GM12878 (cell line): ENCODE measurements at regions not wholly inside any gene's neighbourhood (a gene's known extent, or its start where the extent isn't known, plus 50 kb on each side); places are given as distances from the start of the nearest gene placed in this dataset.

ENCODE experiments used
- ATAC-seq: fragments of 200-7000 bp; cut with Tn5 transposase; 3 replicates; pipeline ENCODE4 v1.9.1; 2020; ENCODE audit warnings: mild to moderate bottlenecking, moderate library complexity
- BruUV-seq: library from RNA; stranded (reverse); fragments of 400-500 nt; replicated peaks from 2 replicates; lab custom pipeline; 2021; lab: Mats Ljungman, UMichigan
- CTCF ChIA-PET: fragments of 300-600 bp; sonication (Branson Sonifier 250); formaldehyde crosslinking; extraction: SDS; loops from one replicate; lab custom pipeline; 2021; ENCODE audit warnings: inconsistent platforms; lab: Yijun Ruan, JAX
- POLR2A ChIA-PET: fragments of 350-600 bp; formaldehyde crosslinking; extraction: SDS; loops from one replicate; lab custom pipeline; 2021; ENCODE audit warnings: inconsistent platforms; lab: Charles Lee
- RAD21 ChIA-PET: fragments of 300-600 bp; sonication (Branson Sonifier 250); formaldehyde crosslinking; loops from one replicate; lab custom pipeline; 2023; ENCODE audit warnings: antibody characterized with exemption; ENCODE audit not compliant: unreplicated experiment; lab: Charles Lee
- SMC1A ChIA-PET: fragments of 300-600 bp; sonication (Branson Sonifier 250); formaldehyde crosslinking; loops from one replicate; lab custom pipeline; 2023; ENCODE audit not compliant: unreplicated experiment, uncharacterized antibody; lab: Charles Lee
- DNase-seq: peaks from one replicate; pipeline ENCODE4 v3.0.0-alpha.2; 2011; ENCODE audit warnings: low read depth, low spot score
- FAIRE-seq: peaks from 3 replicates; lab custom pipeline; 2011; peaks lifted over from hg19 to GRCh38; lab: Jason Lieb, UNC
- H2AFZ ChIP-seq: 2 replicates; pipeline ENCODE4 v1.6.0; 2011; ENCODE audit warnings: low read depth, low read length, control low read depth; ENCODE audit not compliant: control insufficient read depth
- H3K27ac ChIP-seq: 2 replicates; pipeline ENCODE4 v1.5.1; 2011; ENCODE audit warnings: control low read depth; ENCODE audit not compliant: control insufficient read depth, insufficient read depth
- H3K27me3 ChIP-seq, 2 experiments: replicated peaks in 1 of 2; 2 replicates each; pipeline versions ENCODE4 v1.6.0 to v1.6.1; 2011; ENCODE audit warnings: low read length in 1 of 2; ENCODE audit not compliant: control insufficient read depth in 2 of 2, insufficient read depth in 2 of 2
- H3K36me3 ChIP-seq, 2 experiments: 2 replicates each; pipeline ENCODE4 v1.5.1; 2011; ENCODE audit warnings: low read length in 1 of 2; ENCODE audit not compliant: control insufficient read depth in 2 of 2, insufficient read depth in 2 of 2
- H3K4me1 ChIP-seq: 2 replicates; pipeline ENCODE4 v1.6.1; 2011; ENCODE audit warnings: mild to moderate bottlenecking, low read length, moderate library complexity, mixed read lengths; ENCODE audit not compliant: control insufficient read depth, insufficient read depth
- H3K4me2 ChIP-seq: 2 replicates; pipeline ENCODE4 v1.6.0; 2011; ENCODE audit warnings: control low read depth; ENCODE audit not compliant: control insufficient read depth, insufficient read depth
- H3K4me3 ChIP-seq: fragments of 200-600 bp; sonication (generic); 2 replicates; pipeline ENCODE4 v1.5.1; 2016
- H3K79me2 ChIP-seq: 2 replicates; pipeline ENCODE4 v1.6.0; 2011; ENCODE audit warnings: low read length; ENCODE audit not compliant: control insufficient read depth, insufficient read depth
- H3K9ac ChIP-seq: 2 replicates; pipeline ENCODE4 v1.8.0; 2011; ENCODE audit warnings: low read length, control low read depth, mixed read lengths; ENCODE audit not compliant: control insufficient read depth, insufficient read depth
- H3K9me3 ChIP-seq: replicated peaks from 3 replicates; pipeline ENCODE4 v1.5.1; 2011; ENCODE audit warnings: mild to moderate bottlenecking, low read length; ENCODE audit not compliant: control insufficient read depth, insufficient read depth
- H4K20me1 ChIP-seq: 2 replicates; pipeline ENCODE4 v1.6.0; 2011; ENCODE audit not compliant: control insufficient read depth, insufficient read depth
- CEBPB ChIP-seq, 2 experiments: fragments of 150-350 bp in 1 of 2; IDR thresholded peaks; 2 replicates each; pipeline ENCODE4 v1.6.1; 2012 to 2014; ENCODE audit warnings: low read depth in 2 of 2, low read length in 2 of 2, borderline replicate concordance in 1 of 2, inconsistent platforms in 1 of 2
- EED ChIP-seq: sonication (generic); IDR thresholded peaks from 2 replicates; pipeline ENCODE4 v1.6.1; 2016; ENCODE audit warnings: antibody characterized with exemption, low read depth
- ELK1 ChIP-seq: IDR thresholded peaks from 2 replicates; pipeline ENCODE4 v1.6.1; 2012; ENCODE audit warnings: low read depth, low read length, improper control_type of control experiment
- HDAC6 ChIP-seq: fragments of 200-600 bp; sonication (generic); IDR thresholded peaks from one replicate; pipeline ENCODE4 v1.8.0; 2017; ENCODE audit warnings: antibody characterized with exemption; ENCODE audit not compliant: unreplicated experiment
- IRF3 ChIP-seq: fragments of 450-650 bp; IDR thresholded peaks from 2 replicates; pipeline ENCODE4 v1.6.1; 2014; ENCODE audit warnings: mild to moderate bottlenecking
- JUNB ChIP-seq: IDR thresholded peaks from 2 replicates; pipeline ENCODE4 v1.6.1; 2016; ENCODE audit warnings: antibody characterized with exemption, mild to moderate bottlenecking
- KLF5 ChIP-seq: fragments of 450-650 bp; IDR thresholded peaks from 2 replicates; pipeline ENCODE4 v1.6.1; 2014; ENCODE audit warnings: mild to moderate bottlenecking; ENCODE audit not compliant: partially characterized antibody
- RB1 ChIP-seq: fragments of 450-650 bp; formaldehyde crosslinking; IDR thresholded peaks from 2 replicates; pipeline ENCODE4 v1.6.1; 2017; ENCODE audit warnings: mild to moderate bottlenecking, borderline replicate concordance
- RCOR1 ChIP-seq: conservative IDR thresholded peaks from 2 replicates; pipeline ENCODE4 v1.6.1; 2012; ENCODE audit warnings: low read depth, low read length, improper control_type of control experiment
- RFX5 ChIP-seq: IDR thresholded peaks from 2 replicates; pipeline ENCODE4 v1.6.1; 2011; ENCODE audit warnings: low read depth, low read length, improper control_type of control experiment
- TCF3 ChIP-seq: IDR thresholded peaks from 2 replicates; pipeline ENCODE4 v1.6.1; 2012; ENCODE audit warnings: low read depth, mild to moderate bottlenecking, low read length, borderline replicate concordance; ENCODE audit not compliant: insufficient read depth
- ZNF207 ChIP-seq: fragments of 450-650 bp; IDR thresholded peaks from 2 replicates; pipeline ENCODE4 v1.6.1; 2014; ENCODE audit warnings: antibody characterized with exemption, mild to moderate bottlenecking, borderline replicate concordance
- WGBS: methylation state at CpG from one replicate; pipeline ENCODE4 v1.1.6; 2016; ENCODE audit warnings: low lambda C conversion rate; ENCODE audit not compliant: insufficient replicate concordance, insufficient coverage; ENCODE audit errors: missing lambda C conversion rate; 5-methylcytosine and 5-hydroxymethylcytosine counted together
- in situ Hi-C: fragments of 300-500 bp; cut with MboI; formaldehyde crosslinking; loops from 9 replicates; pipeline ENCODE4 v1.14.3; 2018; ENCODE audit warnings: mixed read lengths
- intact Hi-C: fragments of 100-400 bp; cut with micrococcal nuclease; formaldehyde crosslinking; loops from one replicate; pipeline ENCODE4 v1.14.2; 2022; ENCODE audit not compliant: unreplicated experiment

- 18% methylated on average over 2 of the region's 2 CpGs for WGBS
- no peak overlapping the region for H3K27ac ChIP-seq
- no peaks in the 10 kb centered on the region for H3K4me1 ChIP-seq
- ATAC-seq (no peak), DNase-seq (no peak), FAIRE-seq (no peak)
- no TSS peak for BruUV-seq
- ChIA-PET RAD21 (interaction anchor here (1.0 kb wide), 1 partner anchor 134 kb away, joined by 4 read pairs; no protein-coding TSS in a partner anchor), SMC1A (interaction anchor here (1.1 to 1.4 kb wide), 2 partner anchors 10 to 140 kb away, joined by 3 to 5 read pairs; no protein-coding TSS in a partner anchor), POLR2A (no interaction called here), CTCF (interaction anchor here (1.7 kb wide), 1 partner anchor 134 kb away, joined by 7 read pairs; no protein-coding TSS in a partner anchor)
- TF ChIP-seq KLF5 (no peak), HDAC6 (no peak), IRF3 (no peak), CEBPB (IDR thresholded peaks at IDR 0.05; ENCODE audit: borderline replicate concordance in 1 of 2, low read depth in 2 of 2, low read length in 2 of 2) (no peak), RCOR1 (no peak), EED (no peak), ZNF207 (no peak), RFX5 (no peak), RB1 (no peak), JUNB (no peak), TCF3 (no peak), ELK1 (no peak)
- H3K36me3 ChIP-seq: no peaks in the 10 kb centered on the region
- no peaks in the 10 kb centered on the region for H3K9me3 ChIP-seq
- no peaks in the 10 kb centered on the region for H4K20me1 ChIP-seq
- in situ Hi-C loops (no loop called here), intact Hi-C loops (no loop called here)
- no peak overlapping the region for H3K4me2 ChIP-seq
- H2AFZ ChIP-seq: no peak overlapping the region
- no peaks in the 10 kb centered on the region for H3K79me2 ChIP-seq
- no peak overlapping the region for H3K4me3 ChIP-seq
- H3K9ac ChIP-seq: no peak overlapping the region
- H3K27me3 ChIP-seq: no peaks in the 10 kb centered on the region; a peak in 1 of 4 replicates
Measured at GRCh38 chr11:112722148-112722547, 239.1 kb upstream of the NCAM1 start.
